ENCODE measurements at regions not wholly inside any gene's neighbourhood (a gene's known extent, or its start where the extent isn't known, plus 50 kb on each side); places are given as distances from the start of the nearest gene placed in this dataset.

- H3K9me3 ChIP-seq (ENCODE audit: control insufficient read depth, insufficient read depth, low read depth, low read length) = no peaks in the 10 kb centered on the region
- in situ Hi-C loops (cut with HindIII; ENCODE audit: low pct_unique_long_range_greater_than_20kb, low sequenced_read_pairs) (no loop called here), intact Hi-C loops (cut with micrococcal nuclease; ENCODE audit: unreplicated experiment) (loop anchor here (10.0 kb wide), 1 partner anchor 141 kb away; no protein-coding TSS in a partner anchor)
- no peaks in the 10 kb centered on the region for H3K36me3 ChIP-seq (ENCODE audit: control insufficient read depth, insufficient read depth, low read length)
- no peak overlapping the region for H3K4me3 ChIP-seq (ENCODE audit: low read depth in 2 of 2, low read length in 2 of 2)
- H3K27ac ChIP-seq (ENCODE audit: low read length) = peak overlapping the region; percentile 97
- H3K4me1 ChIP-seq (ENCODE audit: control insufficient read depth, insufficient read depth, low read length) = peaks cover 40% of the 10 kb centered on the region
- DNase-seq (ENCODE audit: low read depth, low spot score) = no peak
- BruUV-seq (replicated peaks) = no TSS peak
- ChIA-PET POLR2A (interaction anchor here (0.6 kb wide), 1 partner anchor 75 kb away, joined by 4 read pairs; no protein-coding TSS in a partner anchor), CTCF (no interaction called here)
- TF ChIP-seq CTCF (IDR thresholded peaks at IDR 0.05) (no peak), SIN3A (IDR thresholded peaks at IDR 0.05; ENCODE audit: borderline replicate concordance, insufficient read depth, low read depth, low read length) (no peak), REST (IDR thresholded peaks at IDR 0.05; ENCODE audit: insufficient read depth in 1 of 2, low read depth in 2 of 2, low read length in 1 of 2) (no peak), TCF7L2 (IDR thresholded peaks at IDR 0.05; ENCODE audit: low read depth, low read length) (no peak), POLR2AphosphoS5 (IDR thresholded peaks at IDR 0.05; ENCODE audit: low read depth, low read length) (no peak)
- no peaks in the 10 kb centered on the region for H3K27me3 ChIP-seq (ENCODE audit: control insufficient read depth, insufficient read depth, low read length)
- ATAC-seq = no peak
Observed at GRCh38 chr12:116454076-116454475, 105.1 kb upstream of the MAP1LC3B2 start.

DNA sequence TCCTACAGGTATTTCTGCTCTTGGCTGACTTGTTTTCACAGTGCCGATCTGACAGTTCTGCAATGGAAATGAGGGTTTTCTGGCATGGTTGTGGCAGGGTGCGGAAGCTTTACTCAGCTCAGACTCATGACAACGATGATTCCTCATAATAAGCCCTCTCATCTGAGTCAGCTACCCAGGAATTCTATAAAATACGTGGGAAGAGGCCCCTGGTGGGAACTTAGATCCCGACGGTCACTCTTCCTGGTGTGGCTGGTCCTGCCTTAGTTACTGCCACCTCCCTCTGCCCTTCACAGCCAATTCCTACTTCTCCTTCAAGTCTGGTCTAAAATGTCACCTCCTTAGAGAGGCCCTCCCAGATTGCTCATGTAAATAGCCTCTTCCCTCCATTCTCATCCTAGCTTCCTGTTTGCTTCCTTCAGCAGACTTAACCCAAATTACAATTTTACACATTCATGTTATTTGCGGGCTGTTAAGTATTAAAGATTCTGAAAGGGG, 104.2 kb upstream of the MAP1LC3B2 start:
- no peaks in the 10 kb centered on the region for H3K27me3 ChIP-seq (ENCODE audit: control insufficient read depth, insufficient read depth, low read length)
- peak overlapping the region; percentile 97 for H3K27ac ChIP-seq (ENCODE audit: low read length)
- H3K4me3 ChIP-seq (ENCODE audit: low read depth in 2 of 2, low read length in 2 of 2) = peak overlapping the region in 1 of 2 experiments; percentile 40; a peak in 2 of 4 replicates
- H3K9me3 ChIP-seq (ENCODE audit: control insufficient read depth, insufficient read depth, low read depth, low read length) = no peaks in the 10 kb centered on the region
- ATAC-seq = peak; percentile 86
- in situ Hi-C loops (cut with HindIII; ENCODE audit: low pct_unique_long_range_greater_than_20kb, low sequenced_read_pairs) = no loop called here
- no peaks in the 10 kb centered on the region for H3K36me3 ChIP-seq (ENCODE audit: control insufficient read depth, insufficient read depth, low read length)
- intact Hi-C loops (cut with micrococcal nuclease; ENCODE audit: unreplicated experiment) = loop anchor here (10.0 kb wide), 1 partner anchor 140 kb away; no protein-coding TSS in a partner anchor
- BruUV-seq (replicated peaks) = no TSS peak
- peaks cover 44% of the 10 kb centered on the region for H3K4me1 ChIP-seq (ENCODE audit: control insufficient read depth, insufficient read depth, low read length)
- CTCF ChIA-PET = interaction anchor here (0.5 kb wide), 1 partner anchor 477 kb away, joined by 5 read pairs; no protein-coding TSS in a partner anchor
- peak; percentile 22 for DNase-seq (ENCODE audit: low read depth, low spot score)
- no peak for TF ChIP-seq REST (IDR thresholded peaks at IDR 0.05; ENCODE audit: insufficient read depth in 1 of 2, low read depth in 2 of 2, low read length in 1 of 2)
- TF ChIP-seq CTCF (IDR thresholded peaks at IDR 0.05) = no peak
- no peak for TF ChIP-seq SIN3A (IDR thresholded peaks at IDR 0.05; ENCODE audit: borderline replicate concordance, insufficient read depth, low read depth, low read length)
- TF ChIP-seq POLR2AphosphoS5 (IDR thresholded peaks at IDR 0.05; ENCODE audit: low read depth, low read length) = peak; percentile 40; the same call in 1 of the 2 replicates
- peak; percentile 43; the same call in 1 of the 2 replicates for TF ChIP-seq TCF7L2 (IDR thresholded peaks at IDR 0.05; ENCODE audit: low read depth, low read length)
- POLR2A ChIA-PET = no interaction called here

All from Panc1 (cell line).